ENCODE measurements at regions not wholly inside any gene's neighbourhood (a gene's known extent, or its start where the extent isn't known, plus 50 kb on each side); places are given as distances from the start of the nearest gene placed in this dataset.

- no peak for TF ChIP-seq POLR2A (IDR thresholded peaks at IDR 0.05; ENCODE audit: low read depth, low read length)
- no peak for TF ChIP-seq NRF1 (conservative IDR thresholded peaks at IDR 0.05; ENCODE audit: low read depth, low read length)
- TF ChIP-seq PAX5 (IDR thresholded peaks at IDR 0.05; ENCODE audit: borderline replicate concordance, low read depth, low read length), result no peak
- TF ChIP-seq MXI1 (IDR thresholded peaks at IDR 0.05; ENCODE audit: low read depth, low read length), result no peak
- no peak for TF ChIP-seq ZSCAN29 (IDR thresholded peaks at IDR 0.05)
- TF ChIP-seq ATF3 (IDR thresholded peaks at IDR 0.05; ENCODE audit: borderline replicate concordance, extremely low read depth, low read depth, low read length), result no peak
- TF ChIP-seq RAD21 (IDR thresholded peaks at IDR 0.05; ENCODE audit: insufficient read depth, low read depth, low read length), result no peak
- TF ChIP-seq SMARCA5 (IDR thresholded peaks at IDR 0.05), result no peak
- no peak for TF ChIP-seq EP300 (IDR thresholded peaks at IDR 0.05; ENCODE audit: borderline replicate concordance in 1 of 2, control insufficient read depth in 1 of 2, low read depth in 2 of 2, low read length in 2 of 2)
- TF ChIP-seq SREBF1 (IDR thresholded peaks at IDR 0.05; ENCODE audit: low read length), result no peak
- no peak for TF ChIP-seq NR2C1 (IDR thresholded peaks at IDR 0.05)
- TF ChIP-seq HDAC2 (IDR thresholded peaks at IDR 0.05), result no peak
Measured at GRCh38 chr1:201742955-201743805, 85.8 kb upstream of the IPO9 start.

Data from GM12878 (cell line).